ENCODE measurements at regions not wholly inside any gene's neighbourhood (a gene's known extent, or its start where the extent isn't known, plus 50 kb on each side); places are given as distances from the start of the nearest gene placed in this dataset.

- TF ChIP-seq CTCF (IDR thresholded peaks at IDR 0.05; ENCODE audit: insufficient read depth, low read length): no peak
- no peak for DNase-seq (ENCODE audit: low read depth)
- no peak overlapping the region for H3K4me3 ChIP-seq (ENCODE audit: low read depth, low read length)
Measured at GRCh38 chr4:54390670-54391069, 161.6 kb downstream of the PDGFRA start.

- no peak overlapping the region for H3K4me3 ChIP-seq (ENCODE audit: low read depth, low read length)
- no peak for DNase-seq (ENCODE audit: low read depth)
- no peak for TF ChIP-seq CTCF (IDR thresholded peaks at IDR 0.05; ENCODE audit: insufficient read depth, low read length)
Measured at GRCh38 chr4:54391104-54391503, 162.0 kb downstream of the PDGFRA start.

GRCh38 chr4:54392479-54392878 lies 163.4 kb downstream of the PDGFRA start:
- TF ChIP-seq CTCF (IDR thresholded peaks at IDR 0.05; ENCODE audit: insufficient read depth, low read length): no peak
- DNase-seq (ENCODE audit: low read depth): no peak
- no peak overlapping the region for H3K4me3 ChIP-seq (ENCODE audit: low read depth, low read length)

- H3K4me3 ChIP-seq (ENCODE audit: low read depth, low read length): no peak overlapping the region
- no peak for DNase-seq (ENCODE audit: low read depth)
- TF ChIP-seq CTCF (IDR thresholded peaks at IDR 0.05; ENCODE audit: insufficient read depth, low read length): no peak
Measured at GRCh38 chr4:54393243-54393642, 164.2 kb downstream of the PDGFRA start.

- TF ChIP-seq CTCF (IDR thresholded peaks at IDR 0.05; ENCODE audit: insufficient read depth, low read length): no peak
- no peak overlapping the region for H3K4me3 ChIP-seq (ENCODE audit: low read depth, low read length)
- no peak for DNase-seq (ENCODE audit: low read depth)
Measured at GRCh38 chr4:54395013-54395527, 166.0 kb downstream of the PDGFRA start.

- no peak overlapping the region for H3K4me3 ChIP-seq (ENCODE audit: low read depth, low read length)
- DNase-seq (ENCODE audit: low read depth): peak; percentile 2
- no peak for TF ChIP-seq CTCF (IDR thresholded peaks at IDR 0.05; ENCODE audit: insufficient read depth, low read length)
Measured at GRCh38 chr4:54400188-54400587, 171.1 kb downstream of the PDGFRA start.

GRCh38 chr4:54400802-54401201 lies 171.7 kb downstream of the PDGFRA start:
- H3K4me3 ChIP-seq (ENCODE audit: low read depth, low read length): no peak overlapping the region
- TF ChIP-seq CTCF (IDR thresholded peaks at IDR 0.05; ENCODE audit: insufficient read depth, low read length): no peak
- DNase-seq (ENCODE audit: low read depth): peak; percentile 75

Data from fibroblast of the aortic adventitia (primary cell).